ENCODE measurements at regions not wholly inside any gene's neighbourhood (a gene's known extent, or its start where the extent isn't known, plus 50 kb on each side); places are given as distances from the start of the nearest gene placed in this dataset.

DNA sequence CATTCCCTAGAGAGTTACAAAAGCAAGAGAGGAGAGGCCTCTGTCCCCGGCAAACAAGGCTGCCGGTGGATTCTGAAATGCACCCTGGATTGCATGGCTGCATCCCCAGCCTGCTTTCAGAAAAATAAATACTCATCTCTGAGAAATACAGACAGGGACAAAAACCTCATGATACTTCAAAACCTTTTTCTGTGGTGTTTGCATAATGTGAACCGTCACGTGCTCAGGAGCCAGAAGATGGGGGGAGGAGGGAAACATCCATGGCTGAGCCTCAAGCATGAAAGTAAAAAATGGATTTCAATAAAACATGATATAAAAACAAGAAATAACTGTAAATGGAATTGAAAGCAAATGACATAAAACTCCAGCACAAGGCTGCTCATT lies 198.5 kb upstream of the NCAM1 start:
- no peak for TF ChIP-seq EZH2 (IDR thresholded peaks at IDR 0.05; ENCODE audit: borderline replicate concordance, low read length)
- TF ChIP-seq, protein P1, sequence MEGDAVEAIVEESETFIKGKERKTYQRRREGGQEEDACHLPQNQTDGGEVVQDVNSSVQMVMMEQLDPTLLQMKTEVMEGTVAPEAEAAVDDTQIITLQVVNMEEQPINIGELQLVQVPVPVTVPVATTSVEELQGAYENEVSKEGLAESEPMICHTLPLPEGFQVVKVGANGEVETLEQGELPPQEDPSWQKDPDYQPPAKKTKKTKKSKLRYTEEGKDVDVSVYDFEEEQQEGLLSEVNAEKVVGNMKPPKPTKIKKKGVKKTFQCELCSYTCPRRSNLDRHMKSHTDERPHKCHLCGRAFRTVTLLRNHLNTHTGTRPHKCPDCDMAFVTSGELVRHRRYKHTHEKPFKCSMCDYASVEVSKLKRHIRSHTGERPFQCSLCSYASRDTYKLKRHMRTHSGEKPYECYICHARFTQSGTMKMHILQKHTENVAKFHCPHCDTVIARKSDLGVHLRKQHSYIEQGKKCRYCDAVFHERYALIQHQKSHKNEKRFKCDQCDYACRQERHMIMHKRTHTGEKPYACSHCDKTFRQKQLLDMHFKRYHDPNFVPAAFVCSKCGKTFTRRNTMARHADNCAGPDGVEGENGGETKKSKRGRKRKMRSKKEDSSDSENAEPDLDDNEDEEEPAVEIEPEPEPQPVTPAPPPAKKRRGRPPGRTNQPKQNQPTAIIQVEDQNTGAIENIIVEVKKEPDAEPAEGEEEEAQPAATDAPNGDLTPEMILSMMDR (conservative IDR thresholded peaks at IDR 0.05 in 1 of 2, IDR thresholded peaks at IDR 0.05 in 1 of 2; ENCODE audit: extremely low read depth in 1 of 2, insufficient read depth in 1 of 2, low read depth in 1 of 2, low read length in 2 of 2): no peak
